BLaER1 (cell line): ENCODE measurements at regions not wholly inside any gene's neighbourhood (a gene's known extent, or its start where the extent isn't known, plus 50 kb on each side); places are given as distances from the start of the nearest gene placed in this dataset.
"Not testable (repeated sequence)": the region's sequence is repeated elsewhere in the genome, so short reads cannot be mapped to it uniquely, and the experiment has no call there.

Experiments
- H3K27ac ChIP-seq: shearing (Covaris generic); formaldehyde crosslinking; 2 replicates; pipeline ENCODE4 v1.8.1; 2022
- H3K27me3 ChIP-seq: shearing (Covaris generic); formaldehyde crosslinking; 2 replicates; pipeline ENCODE4 v1.8.1; 2022
- H3K36me3 ChIP-seq: shearing (Covaris generic); formaldehyde crosslinking; 2 replicates; pipeline ENCODE4 v1.8.1; 2022
- H3K4me1 ChIP-seq: shearing (Covaris generic); formaldehyde crosslinking; 2 replicates; pipeline ENCODE4 v1.8.1; 2022
- H3K4me2 ChIP-seq: shearing (Covaris generic); formaldehyde crosslinking; 2 replicates; pipeline ENCODE4 v1.8.1; 2022
- H3K4me3 ChIP-seq: shearing (Covaris generic); formaldehyde crosslinking; 2 replicates; pipeline ENCODE4 v1.8.1; 2022
- H3K9ac ChIP-seq: shearing (Covaris generic); formaldehyde crosslinking; 2 replicates; pipeline ENCODE4 v1.8.1; 2022
- H3K9me3 ChIP-seq: shearing (Covaris generic); formaldehyde crosslinking; 2 replicates; pipeline ENCODE4 v1.8.1; 2022
- H4K20me1 ChIP-seq: shearing (Covaris generic); formaldehyde crosslinking; 2 replicates; pipeline ENCODE4 v1.8.1; 2022
- Cebpa-rat ChIP-seq: shearing (Covaris generic); IDR thresholded peaks from 2 replicates; pipeline ENCODE4 v1.8.1; 2022

DNA sequence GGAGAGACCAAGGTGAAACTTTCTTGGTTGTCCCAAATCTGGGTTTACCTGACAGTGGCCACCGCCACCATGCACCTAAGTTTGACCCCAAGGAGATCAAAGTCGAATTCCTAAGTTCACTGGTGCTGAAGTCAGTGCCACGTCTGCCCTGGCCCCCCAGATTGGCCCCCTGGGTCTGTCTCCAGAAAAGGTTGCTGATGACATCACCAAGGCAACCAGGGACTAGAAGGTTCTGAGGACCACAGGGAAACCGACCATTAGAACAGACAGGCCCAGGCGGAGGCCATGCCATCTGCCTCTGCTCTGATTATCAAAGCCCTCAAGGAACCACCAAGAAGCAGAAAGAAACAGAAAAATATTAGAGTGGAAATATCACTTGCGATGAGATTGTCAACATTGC is 91.2 kb downstream of the DLL1 start:
- H3K4me1 ChIP-seq: peaks cover 15% of the 10 kb centered on the region
- H3K4me2 ChIP-seq: no peak overlapping the region
- no peaks in the 10 kb centered on the region for H4K20me1 ChIP-seq
- H3K9ac ChIP-seq: no peak overlapping the region
- H3K27me3 ChIP-seq: no peaks in the 10 kb centered on the region
- H3K36me3 ChIP-seq: no peaks in the 10 kb centered on the region
- H3K4me3 ChIP-seq: no peak overlapping the region
- no peak overlapping the region for H3K27ac ChIP-seq
- no peak for TF ChIP-seq Cebpa-rat
- peaks cover 23% of the 10 kb centered on the region for H3K9me3 ChIP-seq

GRCh38 chr6:170198298-170198697 is 92.6 kb downstream of the DLL1 start:
- no peak overlapping the region for H3K9ac ChIP-seq
- no peaks in the 10 kb centered on the region for H3K27me3 ChIP-seq
- H3K27ac ChIP-seq: no peak overlapping the region
- peak overlapping the region; percentile 18; the same call in 1 of the 2 replicates for H3K4me2 ChIP-seq
- peaks cover 15% of the 10 kb centered on the region for H3K4me1 ChIP-seq
- peaks cover 32% of the 10 kb centered on the region for H3K9me3 ChIP-seq
- no peaks in the 10 kb centered on the region for H3K36me3 ChIP-seq
- TF ChIP-seq Cebpa-rat: no peak
- H4K20me1 ChIP-seq: no peaks in the 10 kb centered on the region
- H3K4me3 ChIP-seq: no peak overlapping the region

- H4K20me1 ChIP-seq: no peaks in the 10 kb centered on the region
- no peak overlapping the region for H3K4me2 ChIP-seq
- H3K9ac ChIP-seq: no peak overlapping the region
- H3K36me3 ChIP-seq: no peaks in the 10 kb centered on the region
- H3K27ac ChIP-seq: no peak overlapping the region
- peaks cover 30% of the 10 kb centered on the region for H3K9me3 ChIP-seq
- no peaks in the 10 kb centered on the region for H3K27me3 ChIP-seq
- no peak for TF ChIP-seq Cebpa-rat
- no peak overlapping the region for H3K4me3 ChIP-seq
- peaks cover 8% of the 10 kb centered on the region for H3K4me1 ChIP-seq
Measured at GRCh38 chr6:170193326-170193821, 97.5 kb downstream of the DLL1 start.

DNA sequence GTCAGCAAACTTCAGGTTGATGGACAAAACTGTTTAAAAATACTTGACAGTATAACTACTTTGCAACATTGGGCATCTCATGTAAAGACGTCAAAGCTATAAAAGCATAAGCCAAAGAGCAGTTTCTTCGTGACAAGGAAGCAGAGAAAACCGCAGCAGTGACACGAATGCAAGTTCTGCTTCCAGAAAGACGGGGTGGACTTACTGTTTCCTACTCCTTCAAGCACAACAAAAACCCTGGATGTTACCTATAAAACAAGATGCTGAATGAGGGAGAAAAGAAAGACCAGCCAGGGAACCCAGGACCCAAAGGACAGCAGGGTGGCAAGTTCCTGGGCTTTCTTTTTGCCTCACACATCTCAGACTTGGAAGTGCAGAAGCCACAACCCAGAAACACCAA is 98.0 kb downstream of the DLL1 start:
- Histone ChIP-seq H3K4me2 (no peak overlapping the region), H3K9ac (no peak overlapping the region), H3K9me3 (peaks cover 30% of the 10 kb centered on the region), H3K27me3 (no peaks in the 10 kb centered on the region), H3K4me3 (no peak overlapping the region), H3K36me3 (no peaks in the 10 kb centered on the region), H3K4me1 (peaks cover 3% of the 10 kb centered on the region; the same call in 1 of the 2 replicates), H4K20me1 (no peaks in the 10 kb centered on the region), H3K27ac (no peak overlapping the region)
- TF ChIP-seq Cebpa-rat: no peak

DNA sequence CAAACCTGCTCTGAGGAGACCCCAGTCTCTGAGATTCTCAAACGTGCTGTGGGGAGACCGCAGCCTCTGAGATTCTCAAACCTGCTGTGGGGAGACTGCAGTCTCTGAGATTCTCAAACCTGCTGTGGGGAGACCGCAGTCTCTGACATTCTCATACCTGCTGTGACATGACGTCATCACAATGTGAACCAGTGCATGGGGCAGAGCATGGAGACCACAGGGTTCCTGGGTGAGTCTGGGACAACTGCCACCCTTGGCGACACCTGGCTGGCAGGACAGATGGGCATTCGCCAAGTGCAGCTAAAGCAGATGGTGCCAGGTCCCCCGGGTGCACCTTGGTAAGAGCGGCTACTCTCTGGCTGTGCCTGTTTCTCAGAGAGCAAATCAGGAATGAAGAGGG is 98.8 kb downstream of the DLL1 start:
- H3K4me3 ChIP-seq, H3K4me2 ChIP-seq, H3K27me3 ChIP-seq, H3K36me3 ChIP-seq, H3K9ac ChIP-seq, H3K4me1 ChIP-seq, H3K27ac ChIP-seq, H4K20me1 ChIP-seq: not testable (repeated sequence)
- peaks cover 30% of the 10 kb centered on the region for H3K9me3 ChIP-seq

DNA sequence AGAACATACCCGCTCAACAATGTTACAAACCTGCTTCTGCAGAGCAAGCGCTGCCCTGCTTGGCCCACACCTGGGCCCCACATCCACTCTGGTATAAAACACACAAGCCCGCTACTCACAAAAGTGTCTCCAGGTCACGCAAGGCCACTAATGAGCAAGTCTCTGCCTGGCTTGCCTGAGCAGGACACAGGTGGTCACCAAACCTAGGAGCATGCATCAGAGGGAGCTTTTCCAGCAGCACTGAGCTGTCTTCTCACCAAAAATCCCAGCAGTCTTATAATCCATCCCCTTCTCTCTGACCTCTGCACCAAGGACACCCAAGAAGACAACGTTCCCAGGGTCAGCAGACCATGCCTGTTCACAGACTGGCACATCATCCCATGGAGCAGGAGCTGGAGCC is 100.8 kb downstream of the DLL1 start:
- Histone ChIP-seq H3K36me3 (no peaks in the 10 kb centered on the region), H3K4me2 (no peak overlapping the region), H3K4me1 (peaks cover 13% of the 10 kb centered on the region), H3K9ac (no peak overlapping the region), H4K20me1 (no peaks in the 10 kb centered on the region), H3K4me3 (no peak overlapping the region), H3K27me3 (no peaks in the 10 kb centered on the region), H3K9me3 (peaks cover 15% of the 10 kb centered on the region), H3K27ac (no peak overlapping the region)
- TF ChIP-seq Cebpa-rat: no peak

- no peak overlapping the region for H3K4me2 ChIP-seq
- H3K36me3 ChIP-seq: no peaks in the 10 kb centered on the region
- H3K9ac ChIP-seq: no peak overlapping the region
- no peaks in the 10 kb centered on the region for H3K27me3 ChIP-seq
- no peak for TF ChIP-seq Cebpa-rat
- H4K20me1 ChIP-seq: no peaks in the 10 kb centered on the region
- peaks cover 10% of the 10 kb centered on the region for H3K9me3 ChIP-seq
- no peak overlapping the region for H3K4me3 ChIP-seq
- peaks cover 13% of the 10 kb centered on the region for H3K4me1 ChIP-seq
- H3K27ac ChIP-seq: no peak overlapping the region
Measured at GRCh38 chr6:170189236-170189635, 101.6 kb downstream of the DLL1 start.

DNA sequence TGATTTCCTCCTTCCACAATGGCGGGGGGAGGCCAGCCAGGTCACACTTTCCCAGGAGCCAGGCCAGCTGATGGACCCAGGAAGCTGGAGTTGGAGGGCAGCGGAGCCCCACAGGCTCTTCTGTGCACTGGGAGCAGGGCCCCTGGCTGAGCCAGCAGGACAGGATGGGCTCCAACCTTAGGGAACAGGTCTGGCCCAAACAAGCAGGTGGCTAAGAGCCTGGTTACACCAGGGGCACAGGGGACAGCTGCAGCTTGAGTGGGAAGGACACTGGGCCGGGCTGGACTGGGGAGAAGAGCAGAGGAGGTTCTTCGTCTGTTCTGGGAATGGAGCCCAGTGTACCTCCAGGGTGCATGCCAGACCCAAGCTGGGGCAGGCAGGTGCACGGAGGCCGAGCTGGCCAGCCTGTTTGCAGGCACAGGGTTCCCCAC is 102.3 kb downstream of the DLL1 start:
- Histone ChIP-seq H3K36me3 (no peaks in the 10 kb centered on the region), H3K9ac (no peak overlapping the region), H3K9me3 (peaks cover 5% of the 10 kb centered on the region), H3K4me3 (no peak overlapping the region), H3K27me3 (no peaks in the 10 kb centered on the region), H4K20me1 (no peaks in the 10 kb centered on the region), H3K4me1 (peaks cover 13% of the 10 kb centered on the region), H3K4me2 (no peak overlapping the region), H3K27ac (no peak overlapping the region)
- no peak for TF ChIP-seq Cebpa-rat

GRCh38 chr6:170187669-170188566 is 103.0 kb downstream of the DLL1 start:
- Histone ChIP-seq H3K4me3 (no peak overlapping the region), H3K4me1 (peaks cover 13% of the 10 kb centered on the region), H3K27me3 (no peaks in the 10 kb centered on the region), H4K20me1 (no peaks in the 10 kb centered on the region), H3K27ac (no peak overlapping the region), H3K9ac (no peak overlapping the region), H3K9me3 (no peaks in the 10 kb centered on the region), H3K36me3 (no peaks in the 10 kb centered on the region), H3K4me2 (no peak overlapping the region)
- TF ChIP-seq Cebpa-rat: no peak

DNA sequence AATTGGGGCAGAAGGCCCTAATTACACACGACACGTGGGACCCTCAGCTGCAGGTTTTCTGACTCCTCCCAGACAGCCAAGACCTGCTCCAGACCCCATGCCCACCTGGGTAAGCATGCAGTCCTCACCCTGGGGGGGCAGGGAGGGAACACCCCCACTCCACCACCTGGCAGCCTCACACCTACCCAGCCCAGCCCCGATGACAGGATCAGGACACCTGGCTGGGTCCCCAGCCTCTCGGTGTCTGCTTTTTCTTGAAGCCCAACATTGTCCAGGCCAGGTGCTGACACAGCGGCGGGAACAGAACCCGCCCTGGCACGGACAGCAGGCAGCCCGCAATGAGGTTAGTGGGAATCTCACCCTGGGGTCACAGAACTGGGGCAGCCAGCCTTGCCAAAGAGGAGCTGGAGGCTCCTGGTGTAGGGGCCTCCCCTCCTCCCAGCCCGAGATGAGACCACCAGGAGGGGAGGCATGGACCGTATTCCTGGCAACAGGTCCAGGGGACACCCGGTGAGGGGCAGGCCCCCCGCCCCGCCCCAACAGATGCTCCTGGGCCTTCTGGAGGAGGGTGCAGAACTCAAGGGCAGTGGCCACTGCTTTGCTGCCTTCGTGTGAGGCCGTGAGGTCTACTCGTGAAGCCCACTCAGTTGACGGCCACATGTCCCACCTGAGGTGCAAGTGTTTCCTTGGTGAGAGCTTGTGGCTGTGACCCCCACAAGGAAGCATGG is 103.8 kb downstream of the DLL1 start:
- Histone ChIP-seq H3K4me3 (no peak overlapping the region), H3K9ac (no peak overlapping the region), H4K20me1 (no peaks in the 10 kb centered on the region), H3K4me1 (peaks cover 13% of the 10 kb centered on the region), H3K9me3 (0 out of 2 replicates have a peak, but pooled peaks cover 2% of the 10 kb centered on the region), H3K4me2 (no peak overlapping the region), H3K27ac (no peak overlapping the region), H3K27me3 (no peaks in the 10 kb centered on the region), H3K36me3 (no peaks in the 10 kb centered on the region)
- TF ChIP-seq Cebpa-rat: no peak
